Iris pigment epithelial cell (primary cell): ENCODE measurements at regions not wholly inside any gene's neighbourhood (a gene's known extent, or its start where the extent isn't known, plus 50 kb on each side); places are given as distances from the start of the nearest gene placed in this dataset.
"Not testable (repeated sequence)": the region's sequence is repeated elsewhere in the genome, so short reads cannot be mapped to it uniquely, and the experiment has no call there.

Experiments
- DNase-seq: peaks from one replicate; pipeline ENCODE4 v3.0.0-alpha.2; 2011; ENCODE audit warnings: low read depth

DNA sequence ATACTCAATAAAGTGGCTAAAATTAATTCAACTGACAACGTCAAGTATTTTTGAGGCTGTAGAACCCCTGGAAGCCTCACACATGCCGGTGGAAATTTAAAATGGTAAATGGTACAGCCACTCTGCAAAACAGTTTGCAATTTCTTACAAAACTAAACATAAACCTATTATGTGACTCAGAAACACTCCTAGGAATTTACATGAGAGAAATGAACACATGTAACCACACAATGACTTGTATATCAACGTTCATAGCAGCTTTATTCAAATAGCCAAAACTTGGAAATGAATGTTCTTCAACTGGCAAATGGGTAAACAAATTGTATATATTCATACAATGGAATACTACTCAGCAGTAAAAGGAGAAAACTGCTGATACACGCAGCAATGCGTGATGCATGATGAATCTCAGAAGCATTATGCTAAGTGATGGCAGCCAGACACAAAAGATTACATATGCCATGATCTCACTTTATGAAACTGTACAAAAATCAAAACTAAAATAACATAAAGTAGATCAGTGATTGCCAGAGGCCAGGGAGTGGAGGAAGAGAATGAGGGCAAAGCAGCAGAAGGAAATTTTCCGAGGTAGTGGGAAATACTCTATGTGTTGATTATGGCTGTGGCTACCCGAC, 112.5 kb downstream of the FAM50B start:
- peak; percentile 23 for DNase-seq

DNA sequence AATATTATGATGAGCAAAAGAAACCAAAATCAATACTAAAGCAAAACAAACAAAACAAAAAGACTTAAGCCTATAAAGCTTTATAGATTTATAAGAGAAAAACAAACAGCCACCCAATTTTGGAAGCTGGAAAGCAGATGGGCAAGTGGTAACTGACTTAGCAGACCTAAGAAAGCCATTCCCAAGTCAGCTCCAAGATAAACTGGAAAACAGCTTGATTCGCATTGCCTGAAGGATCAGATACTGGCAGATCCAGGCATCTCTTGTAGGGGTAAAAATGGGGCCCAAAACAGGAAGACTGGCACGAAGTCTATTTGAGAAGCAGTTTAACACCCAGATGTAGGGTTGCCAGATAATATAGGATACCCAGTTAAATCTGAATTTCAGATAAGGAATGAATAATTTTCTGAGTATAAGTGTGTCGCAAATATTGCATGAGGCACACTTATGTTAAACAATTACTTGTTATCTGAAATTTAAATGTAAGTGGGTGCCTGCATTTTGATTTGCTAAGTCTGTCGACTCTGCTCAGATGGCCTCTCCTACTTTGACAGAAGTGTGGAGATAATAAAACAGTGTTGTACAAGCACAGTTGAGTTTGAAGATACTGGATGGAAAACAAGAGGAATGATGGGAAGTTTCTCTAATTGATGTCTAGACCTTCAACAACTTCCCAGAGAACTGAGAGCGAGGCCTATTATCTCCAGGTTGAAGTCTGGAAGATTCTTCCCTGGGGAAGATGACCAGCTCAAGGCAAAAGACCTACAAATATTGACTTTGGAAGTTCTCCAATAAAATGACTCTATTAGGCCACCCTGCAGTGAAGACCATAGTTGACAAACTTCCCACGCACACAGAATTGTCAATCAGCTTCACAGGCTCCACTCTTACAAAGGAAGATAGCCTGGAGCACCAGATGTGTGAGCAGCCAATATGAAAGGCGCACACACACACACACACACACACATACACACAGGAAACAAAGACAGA, 113.4 kb downstream of the FAM50B start:
- no peak for DNase-seq

DNA sequence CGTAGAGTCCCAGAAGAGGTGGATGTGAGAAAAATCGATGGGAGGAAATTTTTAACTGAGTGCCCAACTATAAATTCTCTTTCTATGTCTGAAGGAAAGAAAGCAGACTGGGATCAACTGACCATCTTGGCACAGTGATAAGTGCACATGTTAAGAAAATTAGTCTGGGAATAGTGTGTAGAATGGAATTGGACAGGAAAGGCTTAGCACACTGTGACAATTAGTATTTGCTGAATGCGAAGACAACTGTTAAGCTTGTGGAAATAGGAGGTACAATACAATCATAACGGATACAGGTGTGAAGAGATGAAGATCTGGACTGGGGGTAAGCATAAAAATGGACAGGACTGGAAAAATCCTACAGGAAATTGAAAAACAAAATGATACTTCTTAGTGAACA, 114.3 kb downstream of the FAM50B start:
- DNase-seq = no peak

DNA sequence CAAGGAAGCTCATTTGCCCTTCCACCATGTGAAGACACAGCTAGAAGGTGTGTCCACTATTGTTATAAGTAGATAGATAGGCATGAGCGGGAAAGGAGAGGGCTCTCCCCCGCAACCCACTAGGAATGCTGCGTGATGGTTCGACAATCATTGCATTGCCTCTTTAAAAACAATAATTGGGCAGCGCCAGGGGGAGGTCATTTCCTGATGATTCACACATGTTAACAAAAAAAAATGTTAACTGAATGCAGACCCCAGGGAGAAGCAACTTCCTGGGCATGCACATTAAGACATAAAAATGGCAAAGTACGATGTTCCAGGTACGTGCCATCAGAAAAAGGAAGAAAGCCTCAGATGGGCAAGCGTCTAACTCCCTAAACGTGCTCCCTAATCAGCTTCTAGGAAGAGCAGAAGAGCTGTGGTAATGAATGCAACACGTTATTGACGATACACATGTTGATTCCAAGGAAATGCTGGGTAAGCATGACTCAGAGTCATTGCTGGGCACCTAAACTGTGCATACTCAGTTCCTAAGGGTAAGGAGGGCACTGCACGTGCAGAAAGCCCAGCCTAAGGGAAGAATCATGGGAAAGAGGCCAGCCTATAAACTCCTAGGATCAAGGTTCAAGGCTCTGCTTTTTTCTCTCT, 113.7 kb downstream of the FAM217A start:
- no peak for DNase-seq

DNA sequence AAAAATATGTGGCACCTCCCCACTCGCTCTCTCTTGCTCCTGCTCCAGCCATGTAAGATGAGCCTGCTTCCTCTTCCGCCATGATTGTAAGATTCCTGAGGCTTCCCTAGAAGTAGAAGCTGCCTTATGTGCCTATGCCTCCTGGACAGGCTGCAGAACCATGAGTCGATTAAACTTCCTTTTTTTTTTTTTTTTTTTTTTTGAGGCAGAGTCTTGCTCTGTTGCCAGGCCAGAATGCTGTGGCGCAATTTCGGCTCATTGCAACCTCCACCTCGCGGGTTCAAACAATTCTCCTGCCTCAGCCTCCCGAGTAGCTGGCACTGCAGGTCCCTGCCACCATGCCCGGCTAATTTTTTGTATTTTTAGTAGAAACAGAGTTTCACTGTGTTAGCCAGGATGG, 112.5 kb downstream of the FAM217A start:
- no peak for DNase-seq

DNA sequence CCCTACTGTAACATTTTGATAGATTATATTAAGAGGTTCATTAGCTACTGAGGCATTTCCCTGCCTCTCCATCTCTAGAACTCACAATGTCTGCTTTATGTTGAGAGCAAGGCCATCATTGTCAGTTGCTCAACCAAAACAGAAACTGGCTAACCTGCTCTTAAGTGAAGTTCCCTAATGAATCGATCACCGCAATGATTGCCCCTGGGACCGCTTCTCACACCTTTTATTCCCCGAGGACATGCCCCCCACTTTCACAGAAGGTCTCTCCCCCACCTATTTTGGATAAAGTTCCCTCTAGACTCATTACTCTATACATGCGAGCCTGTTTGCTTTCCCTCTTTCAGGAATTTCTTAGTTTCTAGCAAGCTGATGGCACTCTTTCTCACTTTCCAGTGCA, 108.8 kb downstream of the FAM217A start:
- no peak for DNase-seq

DNA sequence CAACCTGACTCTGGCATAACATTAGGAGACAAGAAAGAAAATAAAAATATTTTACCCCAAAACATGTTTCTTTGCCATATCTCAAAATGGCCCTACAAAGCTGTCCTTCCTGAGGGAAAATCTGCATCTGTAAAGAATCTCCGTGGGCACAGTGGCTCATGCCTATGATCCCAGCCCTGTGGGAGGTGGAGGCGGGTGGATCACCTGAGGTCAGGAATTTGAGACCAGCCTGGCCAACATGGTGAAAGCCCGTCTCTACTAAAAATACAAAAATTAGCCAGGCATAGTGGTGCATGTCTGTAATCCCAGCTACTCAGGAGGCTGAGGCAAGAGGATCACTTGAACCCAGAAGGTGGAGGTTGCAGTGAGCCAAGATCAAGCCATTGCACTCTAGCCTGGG, 105.8 kb downstream of the FAM217A start:
- DNase-seq = not testable (repeated sequence)

DNA sequence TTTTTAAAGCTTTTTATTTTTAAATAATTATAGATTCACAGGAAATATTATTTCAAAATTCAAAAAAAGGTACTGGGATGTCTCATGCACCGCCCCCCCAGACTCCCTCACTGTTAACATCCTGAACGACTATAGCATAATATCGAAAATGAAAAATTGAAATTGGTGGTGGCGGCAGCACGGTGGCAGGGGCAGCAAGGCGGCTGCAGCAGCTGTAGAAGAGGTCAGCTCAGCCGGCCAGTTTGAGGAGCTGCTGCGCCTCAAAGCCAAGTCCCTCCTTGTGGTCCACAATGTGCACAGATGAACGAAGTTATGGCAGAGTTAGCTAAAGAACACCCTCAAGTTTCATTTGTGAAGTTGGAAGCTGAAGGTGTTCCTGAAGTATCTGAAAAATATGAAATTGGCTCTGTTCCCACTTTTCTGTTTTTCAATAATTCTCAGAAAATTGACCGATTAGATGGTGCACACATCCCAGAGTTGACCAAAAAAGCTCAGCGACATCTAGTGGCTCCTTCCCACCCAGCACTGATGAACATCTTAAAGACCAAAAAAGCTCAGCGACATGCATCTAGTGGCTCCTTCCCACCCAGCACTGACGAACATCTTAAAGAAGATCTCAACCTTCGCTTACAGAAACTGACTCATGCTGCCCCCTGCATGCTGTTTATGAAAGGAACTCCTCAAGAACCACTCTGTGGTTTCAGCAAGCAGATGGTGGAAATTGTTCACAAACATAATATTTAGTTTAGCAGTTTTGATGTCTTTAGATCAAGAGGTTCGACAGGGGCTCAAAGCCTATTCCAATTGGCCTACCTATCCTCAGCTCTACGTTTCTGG, 100.8 kb downstream of the FAM217A start:
- peak; percentile 94 for DNase-seq

DNA sequence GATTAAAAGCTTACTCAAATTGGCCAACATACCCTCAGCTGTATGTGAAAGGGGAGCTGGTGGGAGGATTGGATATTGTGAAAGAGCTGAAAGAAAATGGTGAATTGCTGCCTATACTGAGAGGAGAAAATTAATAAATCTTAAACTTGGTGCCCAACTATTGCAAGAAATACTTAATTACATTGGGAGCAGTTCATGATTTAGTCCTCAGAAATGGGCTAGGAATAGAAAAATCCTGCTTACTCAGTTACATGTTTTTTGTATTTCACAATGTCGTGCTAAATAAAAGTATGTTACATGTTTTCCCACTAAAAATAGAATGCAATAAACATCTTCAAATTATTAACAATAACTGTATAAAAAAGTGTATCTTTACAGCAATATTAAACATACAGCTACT, 100.0 kb downstream of the FAM217A start:
- DNase-seq = not testable (repeated sequence)

DNA sequence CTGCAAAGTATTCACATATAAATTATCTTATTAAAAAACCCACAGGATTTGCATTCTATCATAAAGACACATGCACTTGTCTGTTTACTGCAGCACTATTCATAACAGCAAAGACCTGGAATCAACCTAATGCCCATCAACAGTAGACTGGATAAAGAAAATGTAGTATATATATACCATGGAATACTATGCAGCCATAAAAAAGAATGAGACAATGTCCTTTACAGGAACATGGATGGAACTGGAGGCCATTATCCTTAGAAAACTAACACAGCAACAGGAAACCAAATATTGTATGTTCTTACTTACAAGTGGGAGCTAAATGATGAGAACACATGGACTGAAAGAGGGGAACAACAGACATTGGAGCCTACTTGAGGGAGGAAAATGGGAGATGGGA, 97.0 kb downstream of the FAM217A start:
- DNase-seq = no peak

DNA sequence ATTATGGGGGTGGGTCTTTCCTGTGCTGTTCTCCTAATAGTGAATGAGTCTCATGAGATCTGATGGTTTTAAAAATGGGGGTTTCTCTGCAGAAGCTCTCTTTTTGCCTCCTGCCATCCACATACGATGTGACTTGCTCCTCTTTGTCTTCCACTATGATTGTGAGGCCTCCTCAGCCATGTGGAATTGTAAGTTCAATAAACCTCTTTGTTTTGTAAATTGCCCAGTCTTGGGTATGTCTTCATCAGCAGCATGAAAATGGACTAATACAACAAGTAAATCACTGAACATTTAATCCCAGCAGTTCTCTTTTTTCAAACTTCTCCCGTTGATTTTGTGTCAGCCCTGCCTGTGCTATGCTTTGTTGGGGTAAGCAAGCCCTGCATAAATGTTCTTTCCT, 95.2 kb downstream of the FAM217A start:
- DNase-seq = no peak

DNA sequence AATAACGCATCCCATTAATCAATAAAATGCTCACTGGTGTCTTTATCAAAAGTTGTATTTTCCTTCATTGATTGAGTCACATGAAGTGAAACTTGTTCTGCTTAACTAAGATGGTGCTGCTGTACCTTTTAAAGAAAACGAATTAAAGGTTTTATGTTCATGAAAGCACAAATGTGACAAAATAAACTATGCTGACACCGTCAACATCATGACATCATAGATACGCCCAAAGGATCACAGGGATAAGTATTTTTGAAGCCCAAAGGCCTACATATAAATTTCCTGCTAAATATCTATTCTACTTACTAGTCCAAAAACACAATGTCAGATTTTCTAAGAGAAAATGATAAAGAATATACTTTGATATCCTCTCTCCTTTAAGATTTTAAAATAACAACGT, 94.4 kb downstream of the FAM217A start:
- DNase-seq = no peak

DNA sequence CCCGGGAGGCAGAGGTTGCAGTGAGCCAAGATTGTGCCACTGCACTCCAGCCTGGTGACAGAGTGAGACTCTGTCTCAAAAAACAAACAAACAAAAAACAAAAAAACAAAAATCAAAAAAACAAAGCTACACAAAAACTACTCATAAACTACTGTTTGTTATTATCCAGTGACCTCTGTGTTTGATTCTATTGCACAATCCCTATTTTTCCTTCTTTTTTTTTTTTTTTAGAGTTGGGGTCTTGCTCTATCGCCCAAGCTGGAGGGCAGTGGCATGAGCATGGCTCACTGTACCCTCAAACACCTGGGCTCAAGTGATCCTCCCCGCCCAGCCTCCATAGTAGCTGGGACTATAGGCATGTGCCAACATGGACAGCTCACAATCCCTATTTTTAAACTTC, 92.7 kb downstream of the FAM217A start:
- DNase-seq = no peak

DNA sequence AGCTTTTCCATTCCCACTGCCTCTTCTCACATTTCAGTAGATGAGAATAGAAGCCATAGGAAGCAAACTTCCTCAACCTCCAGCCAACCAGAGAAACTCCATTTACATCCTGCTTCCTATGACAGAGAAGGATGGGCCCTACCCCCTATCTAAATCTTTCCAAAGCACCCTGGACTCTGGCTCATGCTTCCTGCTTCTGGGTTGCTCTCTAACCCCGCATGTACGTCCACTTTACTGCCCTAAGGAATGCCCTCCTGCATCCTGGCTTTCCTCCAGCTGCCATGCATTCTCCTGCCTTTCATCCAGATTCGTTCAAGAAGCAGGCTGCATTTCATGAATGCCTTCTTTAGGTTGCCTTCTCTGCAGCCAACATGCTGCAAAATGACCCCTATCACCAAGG, 91.9 kb downstream of the FAM217A start:
- DNase-seq = peak; percentile 37

DNA sequence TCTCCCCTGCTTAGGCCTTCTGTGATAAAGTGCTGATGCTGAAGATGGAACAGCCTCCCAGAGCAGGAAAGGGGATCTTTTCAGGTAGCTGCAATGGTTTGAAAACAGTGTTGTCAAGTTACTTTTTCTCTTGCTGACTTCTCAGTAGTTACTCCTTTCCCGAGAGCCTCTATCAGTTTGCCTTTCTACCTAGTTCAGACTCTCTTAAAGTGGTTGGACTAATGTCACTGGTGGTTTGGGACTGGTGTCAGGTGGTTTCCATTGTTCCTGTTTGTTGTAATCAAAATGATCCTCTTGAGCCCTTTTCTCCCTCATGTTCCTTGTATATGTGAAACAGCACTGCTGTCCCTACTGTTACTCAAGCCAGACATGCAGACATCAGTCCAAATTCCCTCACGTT, 91.4 kb downstream of the FAM217A start:
- DNase-seq = no peak

DNA sequence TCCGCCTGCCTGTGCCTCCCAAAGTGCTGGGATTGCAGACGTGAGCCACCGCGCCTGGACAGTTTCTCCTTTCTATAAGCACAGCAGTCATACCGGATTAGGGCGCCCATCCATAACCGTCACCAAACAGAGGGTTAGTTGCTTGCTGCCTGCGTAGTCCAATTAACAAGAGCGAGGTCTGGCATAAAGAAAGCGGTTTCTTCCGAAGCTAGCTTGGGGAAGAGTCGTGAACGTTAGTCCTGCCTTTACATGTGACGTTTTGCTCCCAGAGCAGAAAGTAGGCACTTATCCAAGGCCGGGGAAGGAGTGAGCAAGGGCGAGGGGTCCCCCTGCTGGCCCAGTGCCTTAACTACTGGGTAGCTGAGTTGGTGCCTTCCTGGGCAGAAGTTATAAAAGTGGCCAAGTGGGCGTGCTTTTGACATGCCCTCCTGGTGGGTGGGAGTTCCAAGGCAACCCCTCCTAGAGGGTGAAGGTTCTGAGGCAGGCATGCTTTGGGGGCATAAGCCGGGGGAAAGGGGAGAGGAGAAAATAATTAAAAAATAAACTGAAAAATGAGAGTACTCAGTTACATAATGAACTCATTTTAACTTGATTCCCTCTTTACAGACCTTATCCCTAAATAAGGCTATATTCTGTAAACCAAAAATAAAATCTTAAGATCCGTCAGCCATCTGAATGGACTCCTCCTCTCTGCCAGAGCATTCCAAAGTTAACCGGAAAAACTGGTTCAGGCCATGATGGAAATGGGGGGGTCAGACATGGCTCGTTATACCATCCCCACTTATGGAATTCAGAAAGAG, 88.0 kb downstream of the FAM217A start:
- peak; percentile 87 for DNase-seq

DNA sequence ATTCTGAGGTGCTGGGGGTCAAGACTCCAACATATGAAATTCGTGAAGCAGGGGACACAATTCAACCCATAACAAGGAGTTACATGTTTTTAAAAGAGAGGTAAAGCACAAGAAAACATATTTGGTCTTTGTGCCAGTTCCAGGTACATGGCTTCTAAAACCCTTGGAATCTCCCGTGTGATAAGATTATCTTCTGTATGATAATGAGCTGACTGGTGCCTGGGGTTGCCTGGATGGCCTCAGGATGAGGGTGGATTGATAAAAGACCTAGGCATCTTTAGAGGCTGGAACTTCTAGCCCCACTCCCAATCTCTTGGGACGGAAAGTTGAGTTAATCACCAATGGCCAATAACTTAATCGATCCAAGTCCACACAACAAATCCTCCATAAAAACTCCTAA, 87.0 kb downstream of the FAM217A start:
- no peak for DNase-seq

DNA sequence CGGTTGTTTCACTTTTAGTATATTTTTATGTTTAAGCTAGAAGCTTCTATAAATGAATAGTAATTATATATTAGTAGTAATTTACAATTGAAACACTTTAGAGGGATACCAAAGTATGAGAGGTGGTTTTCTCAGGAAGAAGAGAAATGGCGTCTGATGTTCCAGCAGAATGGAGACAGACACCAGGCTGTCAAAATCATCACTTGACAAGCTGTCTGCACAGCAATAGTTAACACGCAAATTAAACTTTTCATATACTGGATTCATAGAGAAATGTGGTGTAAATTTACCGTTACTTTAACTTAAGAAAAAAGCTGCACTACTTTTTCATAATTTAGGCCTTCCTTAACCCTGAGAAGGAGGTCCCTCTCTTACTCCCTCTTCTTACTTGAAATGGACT, 82.6 kb downstream of the FAM217A start:
- DNase-seq = no peak

DNA sequence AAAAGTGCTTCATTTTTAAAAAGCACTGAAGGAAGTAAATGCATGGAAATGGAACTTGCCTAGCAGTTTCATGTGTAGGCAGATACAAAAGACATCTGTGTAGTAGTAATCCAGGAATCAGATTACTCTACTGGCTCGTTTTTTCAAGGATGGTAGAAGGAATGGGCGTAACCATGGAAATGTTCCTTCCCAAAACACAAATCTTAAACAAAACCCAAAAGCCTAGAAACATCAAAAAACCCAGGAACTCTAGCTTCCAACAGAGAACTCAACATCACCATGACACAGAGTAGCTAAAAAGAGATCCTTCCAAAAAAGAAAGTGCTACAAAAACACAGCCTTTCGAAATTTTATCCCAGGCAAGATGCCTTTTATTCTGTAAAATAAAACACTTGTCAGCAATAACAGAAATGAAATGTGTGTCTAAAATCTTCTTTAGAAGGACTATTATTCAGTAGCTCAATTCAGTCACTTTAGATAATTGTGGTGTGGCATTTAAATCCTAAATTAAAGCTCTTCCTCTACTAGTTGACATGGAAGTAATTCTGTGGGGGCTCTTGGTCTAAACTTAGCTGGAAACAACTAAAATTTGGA, 81.7 kb downstream of the FAM217A start:
- DNase-seq = peak; percentile 44

DNA sequence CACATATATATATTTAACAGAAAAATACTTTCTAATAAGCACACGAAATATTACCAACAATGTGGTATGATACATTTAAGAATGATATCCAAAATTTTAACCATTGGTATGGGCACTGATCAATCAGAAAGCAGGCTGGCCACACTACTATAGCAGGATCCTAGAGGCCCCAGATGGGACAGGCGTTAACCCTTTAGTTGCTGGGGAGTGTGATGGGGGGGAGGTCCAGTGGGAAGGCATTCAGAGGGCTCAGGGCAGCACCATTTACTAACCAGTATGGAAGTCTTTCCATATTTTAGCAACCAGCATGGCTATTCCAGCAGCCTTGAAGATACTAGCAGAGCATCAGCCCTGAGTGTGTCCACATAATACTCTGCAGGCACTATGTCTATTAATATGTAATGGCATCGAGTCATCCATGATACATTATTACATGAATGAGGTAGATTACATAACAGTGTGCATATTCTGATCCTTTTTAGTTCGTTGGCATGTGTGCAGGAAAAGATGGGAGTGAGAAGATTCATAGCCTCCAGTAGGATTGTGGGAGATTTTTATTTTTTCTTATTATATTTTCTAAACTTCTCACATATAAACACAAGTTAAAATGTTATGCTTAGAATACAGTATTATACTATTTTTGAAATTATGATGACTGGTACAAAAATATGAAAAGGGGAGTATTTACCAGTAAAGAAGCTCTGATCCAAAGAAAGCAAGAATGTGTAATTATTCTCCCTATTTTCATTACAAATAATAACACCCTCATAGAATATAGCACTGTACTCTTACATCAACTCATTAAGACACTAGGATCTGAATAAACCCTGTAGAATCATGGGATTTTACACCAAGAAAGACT, 78.9 kb downstream of the FAM217A start:
- no peak for DNase-seq
